CD4-positive, alpha-beta T cell (primary cell): ENCODE measurements at regions not wholly inside any gene's neighbourhood (a gene's known extent, or its start where the extent isn't known, plus 50 kb on each side); places are given as distances from the start of the nearest gene placed in this dataset.

Experiments used
- ATAC-seq: fragments of 200-7000 bp; cut with Tn5 transposase; one replicate; pipeline ENCODE4 v1.10.0; 2022; ENCODE audit warnings: mild to moderate bottlenecking; ENCODE audit not compliant: poor library complexity
- CTCF ChIA-PET: fragments of 350-600 bp; sonication (Branson Sonifier 250); formaldehyde crosslinking; loops from one replicate; lab custom pipeline; 2021; ENCODE audit warnings: antibody characterized with exemption, inconsistent platforms; lab: Charles Lee
- POLR2A ChIA-PET: fragments of 350-600 bp; sonication (Branson Sonifier 250); formaldehyde crosslinking; loops from one replicate; lab custom pipeline; 2021; ENCODE audit warnings: antibody characterized with exemption, inconsistent platforms; lab: Charles Lee
- DNase-seq, 14 experiments: peaks; one replicate each; pipeline ENCODE4 v3.0.0-alpha.2; 2013 to 2020; ENCODE audit warnings: mixed read lengths in 2 of 14
- H3K27ac ChIP-seq, 2 donors: one replicate each; pipeline versions ENCODE4 v1.5.1 to v1.7.0; 2013; ENCODE audit warnings: low read length in 2 of 2, low read depth in 1 of 2, mild to moderate bottlenecking in 1 of 2
- H3K27me3 ChIP-seq, 2 experiments: 1 replicate in 1 of 2; 2 replicates in 1 of 2; pipeline versions ENCODE4 v1.6.1 to v1.7.0; 2013; ENCODE audit warnings: low read length in 2 of 2, control low read depth in 1 of 2, mild to moderate bottlenecking in 1 of 2, moderate library complexity in 1 of 2; ENCODE audit not compliant: insufficient read depth in 2 of 2, control insufficient read depth in 1 of 2
- H3K36me3 ChIP-seq: one replicate; pipeline ENCODE4 v1.6.1; 2013; ENCODE audit warnings: low read length, control low read depth; ENCODE audit not compliant: insufficient read depth
- H3K4me1 ChIP-seq: one replicate; pipeline ENCODE4 v1.6.1; 2013; ENCODE audit warnings: low read length, control low read depth; ENCODE audit not compliant: insufficient read depth
- H3K4me3 ChIP-seq: one replicate; pipeline ENCODE4 v1.5.1; 2013; ENCODE audit warnings: mild to moderate bottlenecking, low read length, moderate library complexity
- H3K9me3 ChIP-seq, 2 experiments: 1 replicate in 1 of 2; 2 replicates in 1 of 2; pipeline versions ENCODE4 v1.6.1 to v1.7.0; 2013; ENCODE audit warnings: low read length in 2 of 2, mild to moderate bottlenecking in 2 of 2, control low read depth in 1 of 2, moderate library complexity in 1 of 2; ENCODE audit not compliant: control insufficient read depth in 1 of 2, insufficient read depth in 1 of 2
- H3K27ac Mint-ChIP-seq: one replicate; pipeline ENCODE4 v1.8.0; 2020; ENCODE audit warnings: mixed read lengths
- H3K27me3 Mint-ChIP-seq: one replicate; pipeline ENCODE4 v1.8.0; 2021; ENCODE audit warnings: mixed read lengths
- H3K36me3 Mint-ChIP-seq: one replicate; pipeline ENCODE4 v1.8.0; 2021; ENCODE audit warnings: low read depth, mixed read lengths
- H3K4me1 Mint-ChIP-seq: one replicate; pipeline ENCODE4 v1.8.0; 2021; ENCODE audit warnings: low read depth, mixed read lengths
- H3K4me3 Mint-ChIP-seq: one replicate; pipeline ENCODE4 v1.8.0; 2020; ENCODE audit warnings: mild to moderate bottlenecking, mixed read lengths
- H3K9me3 Mint-ChIP-seq: one replicate; pipeline ENCODE4 v1.8.0; 2020; ENCODE audit warnings: mixed read lengths
- intact Hi-C, 2 experiments: fragments of 100-400 bp; cut with DNase I in 1 of 2; cut with micrococcal nuclease in 1 of 2; formaldehyde crosslinking; loops; one replicate each; pipeline versions ENCODE4 v1.15.1 to v1.9.0; 2023 to 2025; cut with DNase I, micrococcal nuclease
- TF ChIP-seq, protein P1 (sequence below): fragments of 200-600 bp; IDR thresholded peaks from one replicate; pipeline ENCODE4 v1.8.0; 2022; ENCODE audit warnings: antibody characterized with exemption, mild to moderate bottlenecking

DNA sequence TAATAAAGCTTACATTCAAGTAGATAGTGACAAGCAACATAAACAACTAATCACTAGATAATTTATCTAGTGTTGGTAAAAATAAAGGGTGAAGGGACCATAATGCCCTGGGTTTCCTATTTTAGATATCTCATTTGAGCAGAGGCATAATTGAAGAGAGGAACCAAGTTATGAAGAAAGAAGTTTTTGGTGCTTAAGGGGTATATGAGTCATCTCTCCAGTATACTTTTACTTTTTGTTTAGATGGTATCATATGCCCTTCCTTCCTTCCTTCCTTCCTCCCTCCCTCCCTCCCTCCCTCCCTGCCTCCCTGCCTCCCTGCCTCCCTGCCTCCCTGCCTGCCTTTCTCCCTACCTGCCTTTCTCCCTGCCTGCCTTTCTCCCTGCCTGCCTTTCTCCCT lies 1053.5 kb upstream of the CELF4 start:
- Mint-ChIP-seq H3K4me1 (no peaks in the 10 kb centered on the region), H3K4me3 (no peak overlapping the region), H3K27ac (no peak overlapping the region), H3K36me3 (no peaks in the 10 kb centered on the region), H3K27me3 (no peaks in the 10 kb centered on the region), H3K9me3 (peaks cover 2% of the 10 kb centered on the region)
- Histone ChIP-seq H3K36me3 (no peaks in the 10 kb centered on the region), H3K27ac (no peak overlapping the region), H3K4me3 (no peak overlapping the region), H3K9me3 (no peaks in the 10 kb centered on the region), H3K27me3 (no peaks in the 10 kb centered on the region), H3K4me1 (no peaks in the 10 kb centered on the region)
- TF ChIP-seq, protein P1, sequence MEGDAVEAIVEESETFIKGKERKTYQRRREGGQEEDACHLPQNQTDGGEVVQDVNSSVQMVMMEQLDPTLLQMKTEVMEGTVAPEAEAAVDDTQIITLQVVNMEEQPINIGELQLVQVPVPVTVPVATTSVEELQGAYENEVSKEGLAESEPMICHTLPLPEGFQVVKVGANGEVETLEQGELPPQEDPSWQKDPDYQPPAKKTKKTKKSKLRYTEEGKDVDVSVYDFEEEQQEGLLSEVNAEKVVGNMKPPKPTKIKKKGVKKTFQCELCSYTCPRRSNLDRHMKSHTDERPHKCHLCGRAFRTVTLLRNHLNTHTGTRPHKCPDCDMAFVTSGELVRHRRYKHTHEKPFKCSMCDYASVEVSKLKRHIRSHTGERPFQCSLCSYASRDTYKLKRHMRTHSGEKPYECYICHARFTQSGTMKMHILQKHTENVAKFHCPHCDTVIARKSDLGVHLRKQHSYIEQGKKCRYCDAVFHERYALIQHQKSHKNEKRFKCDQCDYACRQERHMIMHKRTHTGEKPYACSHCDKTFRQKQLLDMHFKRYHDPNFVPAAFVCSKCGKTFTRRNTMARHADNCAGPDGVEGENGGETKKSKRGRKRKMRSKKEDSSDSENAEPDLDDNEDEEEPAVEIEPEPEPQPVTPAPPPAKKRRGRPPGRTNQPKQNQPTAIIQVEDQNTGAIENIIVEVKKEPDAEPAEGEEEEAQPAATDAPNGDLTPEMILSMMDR = no peak
- intact Hi-C loops = no loop called here
- POLR2A ChIA-PET = no interaction called here
- no peak for DNase-seq
- CTCF ChIA-PET = no interaction called here
- no peak for ATAC-seq

DNA sequence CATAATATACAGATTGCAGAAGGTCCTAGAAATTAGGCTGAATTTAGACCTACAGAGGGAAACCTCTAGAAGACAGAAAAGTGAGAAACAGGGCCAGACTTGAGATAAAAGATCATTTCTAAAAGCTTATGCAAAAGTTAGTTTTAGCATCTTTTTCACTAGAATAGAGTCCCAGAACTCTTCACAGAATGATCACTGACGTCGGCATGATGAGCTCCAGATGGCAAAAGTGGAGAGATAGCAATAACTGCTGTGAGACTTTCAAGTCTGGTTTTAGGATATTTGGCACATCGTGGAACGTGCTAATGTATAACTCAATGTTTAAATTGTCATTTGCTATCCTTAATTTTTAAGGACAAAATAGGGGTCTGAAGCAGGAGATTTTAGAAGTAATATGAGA lies 1050.7 kb upstream of the CELF4 start:
- no peak overlapping the region for H3K27ac ChIP-seq
- no peaks in the 10 kb centered on the region for H3K4me1 ChIP-seq
- no peaks in the 10 kb centered on the region for H3K27me3 ChIP-seq
- H3K27me3 Mint-ChIP-seq = no peaks in the 10 kb centered on the region
- no peak overlapping the region for H3K4me3 ChIP-seq
- H3K9me3 Mint-ChIP-seq = no peaks in the 10 kb centered on the region
- ChIA-PET CTCF (no interaction called here), POLR2A (no interaction called here)
- no peaks in the 10 kb centered on the region for H3K36me3 ChIP-seq
- H3K4me3 Mint-ChIP-seq = no peak overlapping the region
- ATAC-seq (no peak), DNase-seq (no peak)
- TF ChIP-seq, protein P1 = no peak
- H3K27ac Mint-ChIP-seq = no peak overlapping the region
- intact Hi-C loops = no loop called here
- no peaks in the 10 kb centered on the region for H3K36me3 Mint-ChIP-seq
- H3K4me1 Mint-ChIP-seq = no peaks in the 10 kb centered on the region
- no peaks in the 10 kb centered on the region for H3K9me3 ChIP-seq

DNA sequence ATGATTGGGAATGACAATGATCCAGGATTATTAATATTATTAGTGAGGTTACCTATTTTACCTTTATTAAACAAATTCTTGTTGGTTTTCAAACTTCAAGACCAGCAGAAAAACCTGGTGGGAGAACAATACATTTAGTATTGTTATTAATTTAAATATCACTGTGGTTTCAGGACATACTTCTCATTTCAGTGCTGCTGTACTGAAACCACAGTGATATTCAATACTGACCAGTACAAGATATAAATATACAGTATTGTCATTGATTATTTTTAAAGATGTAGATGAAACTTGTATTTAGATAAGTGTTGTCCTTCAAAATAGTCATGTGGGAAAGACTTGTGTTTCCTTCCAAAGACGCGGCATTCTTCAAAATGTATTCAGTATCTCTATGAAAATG lies 1047.3 kb upstream of the CELF4 start:
- Mint-ChIP-seq H3K4me3 (no peak overlapping the region), H3K27ac (no peak overlapping the region), H3K4me1 (no peaks in the 10 kb centered on the region), H3K27me3 (no peaks in the 10 kb centered on the region), H3K36me3 (no peaks in the 10 kb centered on the region), H3K9me3 (no peaks in the 10 kb centered on the region)
- Histone ChIP-seq H3K27me3 (no peaks in the 10 kb centered on the region), H3K4me3 (no peak overlapping the region), H3K9me3 (no peaks in the 10 kb centered on the region), H3K36me3 (no peaks in the 10 kb centered on the region), H3K27ac (no peak overlapping the region), H3K4me1 (no peaks in the 10 kb centered on the region)
- intact Hi-C loops = no loop called here
- no peak for DNase-seq
- TF ChIP-seq, protein P1 = no peak
- ChIA-PET POLR2A (no interaction called here), CTCF (no interaction called here)
- no peak for ATAC-seq
